ENCODE measurements at regions not wholly inside any gene's neighbourhood (a gene's known extent, or its start where the extent isn't known, plus 50 kb on each side); places are given as distances from the start of the nearest gene placed in this dataset.

DNA sequence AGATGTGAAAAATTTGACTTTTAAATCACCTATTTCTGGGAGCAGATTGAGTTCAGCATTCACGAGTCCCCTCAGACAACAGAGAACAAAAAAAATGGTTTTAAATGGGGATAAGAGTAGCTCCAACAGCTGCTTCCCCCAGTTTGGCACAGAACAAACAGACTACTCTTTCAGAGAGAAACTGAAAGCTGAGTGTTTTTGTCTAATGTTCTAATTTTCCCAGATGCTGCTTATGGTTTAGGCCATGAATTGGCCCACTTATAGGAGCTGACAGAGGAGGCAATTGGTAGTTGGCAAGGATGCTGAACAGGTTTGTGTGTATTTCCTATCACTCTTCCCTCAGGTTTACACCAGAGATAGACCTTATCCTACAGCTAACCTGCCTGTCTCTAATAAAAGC, 1637.4 kb upstream of the PRMT6 start:
- ChIA-PET POLR2A (no interaction called here), CTCF (no interaction called here)
- no peaks in the 10 kb centered on the region for H3K27me3 Mint-ChIP-seq (ENCODE audit: insufficient read depth, unreplicated experiment)
- no TSS peak for BruUV-seq (replicated peaks)
- H3K9me3 Mint-ChIP-seq (ENCODE audit: unreplicated experiment): peaks cover 7% of the 10 kb centered on the region
- no peak overlapping the region for H3K27ac Mint-ChIP-seq (ENCODE audit: low read depth, unreplicated experiment)
- no peak for DNase-seq (ENCODE audit: unreplicated experiment)
- H3K4me1 Mint-ChIP-seq (ENCODE audit: insufficient read depth, unreplicated experiment): no peaks in the 10 kb centered on the region
- TF ChIP-seq, protein P1, sequence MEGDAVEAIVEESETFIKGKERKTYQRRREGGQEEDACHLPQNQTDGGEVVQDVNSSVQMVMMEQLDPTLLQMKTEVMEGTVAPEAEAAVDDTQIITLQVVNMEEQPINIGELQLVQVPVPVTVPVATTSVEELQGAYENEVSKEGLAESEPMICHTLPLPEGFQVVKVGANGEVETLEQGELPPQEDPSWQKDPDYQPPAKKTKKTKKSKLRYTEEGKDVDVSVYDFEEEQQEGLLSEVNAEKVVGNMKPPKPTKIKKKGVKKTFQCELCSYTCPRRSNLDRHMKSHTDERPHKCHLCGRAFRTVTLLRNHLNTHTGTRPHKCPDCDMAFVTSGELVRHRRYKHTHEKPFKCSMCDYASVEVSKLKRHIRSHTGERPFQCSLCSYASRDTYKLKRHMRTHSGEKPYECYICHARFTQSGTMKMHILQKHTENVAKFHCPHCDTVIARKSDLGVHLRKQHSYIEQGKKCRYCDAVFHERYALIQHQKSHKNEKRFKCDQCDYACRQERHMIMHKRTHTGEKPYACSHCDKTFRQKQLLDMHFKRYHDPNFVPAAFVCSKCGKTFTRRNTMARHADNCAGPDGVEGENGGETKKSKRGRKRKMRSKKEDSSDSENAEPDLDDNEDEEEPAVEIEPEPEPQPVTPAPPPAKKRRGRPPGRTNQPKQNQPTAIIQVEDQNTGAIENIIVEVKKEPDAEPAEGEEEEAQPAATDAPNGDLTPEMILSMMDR (IDR thresholded peaks at IDR 0.05; ENCODE audit: unreplicated experiment): no peak
- no peak overlapping the region for H3K4me3 Mint-ChIP-seq (ENCODE audit: unreplicated experiment)
- H3K36me3 Mint-ChIP-seq (ENCODE audit: insufficient read depth, unreplicated experiment): no peaks in the 10 kb centered on the region
- intact Hi-C loops (cut with micrococcal nuclease): no loop called here

DNA sequence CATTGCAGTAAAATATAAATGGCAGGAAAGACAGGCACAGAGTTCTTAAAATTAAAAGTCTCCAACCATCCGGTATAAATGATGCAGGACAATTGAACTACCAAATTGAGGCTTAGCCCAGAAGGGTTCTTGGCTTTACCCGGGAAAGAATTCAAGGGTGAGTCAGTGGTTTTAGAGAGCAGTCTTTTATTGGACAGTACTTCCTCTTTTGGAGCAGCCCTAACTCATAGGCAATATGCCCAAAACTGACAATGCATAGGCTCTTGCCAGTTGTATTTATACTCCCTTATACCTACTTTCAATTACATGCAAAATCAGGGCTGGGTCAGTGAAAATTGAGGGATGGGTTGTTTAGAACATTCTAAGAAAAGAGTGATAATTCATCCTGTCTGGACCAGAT, 1628.9 kb upstream of the PRMT6 start:
- no peaks in the 10 kb centered on the region for H3K36me3 Mint-ChIP-seq (ENCODE audit: insufficient read depth, unreplicated experiment)
- H3K9me3 Mint-ChIP-seq (ENCODE audit: unreplicated experiment): no peaks in the 10 kb centered on the region
- H3K27ac Mint-ChIP-seq (ENCODE audit: low read depth, unreplicated experiment): no peak overlapping the region
- ChIA-PET CTCF (no interaction called here), POLR2A (no interaction called here)
- H3K4me1 Mint-ChIP-seq (ENCODE audit: insufficient read depth, unreplicated experiment): no peaks in the 10 kb centered on the region
- intact Hi-C loops (cut with micrococcal nuclease): no loop called here
- H3K27me3 Mint-ChIP-seq (ENCODE audit: insufficient read depth, unreplicated experiment): no peaks in the 10 kb centered on the region
- DNase-seq (ENCODE audit: unreplicated experiment): peak; percentile 25
- TF ChIP-seq, protein P1 (IDR thresholded peaks at IDR 0.05; ENCODE audit: unreplicated experiment): no peak
- no TSS peak for BruUV-seq (replicated peaks)
- H3K4me3 Mint-ChIP-seq (ENCODE audit: unreplicated experiment): no peak overlapping the region

DNA sequence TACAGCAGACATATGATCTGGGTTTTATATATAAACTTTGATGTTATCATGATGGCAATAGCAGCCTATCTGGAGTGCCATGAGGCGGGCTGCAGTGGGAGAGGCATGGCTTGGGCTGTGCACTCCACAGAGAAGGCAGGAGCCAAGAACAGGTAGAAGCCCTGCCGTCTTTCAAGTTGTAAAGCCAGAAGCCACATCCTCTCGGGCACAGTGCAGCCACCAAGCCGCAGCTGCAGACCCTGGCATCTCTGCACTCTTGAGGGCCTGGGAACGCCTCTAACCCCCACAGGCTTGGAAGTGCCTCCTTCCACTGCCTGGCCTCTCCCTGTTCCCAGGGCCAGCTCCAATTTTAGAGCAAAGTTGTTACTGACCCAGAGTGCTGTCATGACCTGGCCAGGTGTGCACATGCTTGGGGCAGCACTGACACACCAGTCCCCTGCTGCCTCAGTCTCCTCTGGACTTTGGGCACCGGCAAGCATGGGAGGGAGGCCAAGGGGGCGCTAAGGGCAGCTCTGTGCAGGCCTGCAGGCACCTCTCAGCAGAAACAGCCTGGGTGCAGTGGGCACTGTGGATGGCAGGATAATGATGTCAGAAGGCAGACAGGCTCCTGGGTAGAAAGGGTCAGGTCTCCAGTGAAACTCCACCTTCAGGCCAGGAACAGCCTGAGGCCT, 1619.8 kb upstream of the PRMT6 start:
- no peak for DNase-seq (ENCODE audit: unreplicated experiment)
- Mint-ChIP-seq H3K27ac (ENCODE audit: low read depth, unreplicated experiment) (no peak overlapping the region), H3K27me3 (ENCODE audit: insufficient read depth, unreplicated experiment) (no peaks in the 10 kb centered on the region), H3K4me3 (ENCODE audit: unreplicated experiment) (no peak overlapping the region), H3K4me1 (ENCODE audit: insufficient read depth, unreplicated experiment) (no peaks in the 10 kb centered on the region), H3K36me3 (ENCODE audit: insufficient read depth, unreplicated experiment) (no peaks in the 10 kb centered on the region), H3K9me3 (ENCODE audit: unreplicated experiment) (no peaks in the 10 kb centered on the region)
- ChIA-PET POLR2A (no interaction called here), CTCF (no interaction called here)
- no TSS peak for BruUV-seq (replicated peaks)
- intact Hi-C loops (cut with micrococcal nuclease): no loop called here
- TF ChIP-seq, protein P1 (IDR thresholded peaks at IDR 0.05; ENCODE audit: unreplicated experiment): no peak

DNA sequence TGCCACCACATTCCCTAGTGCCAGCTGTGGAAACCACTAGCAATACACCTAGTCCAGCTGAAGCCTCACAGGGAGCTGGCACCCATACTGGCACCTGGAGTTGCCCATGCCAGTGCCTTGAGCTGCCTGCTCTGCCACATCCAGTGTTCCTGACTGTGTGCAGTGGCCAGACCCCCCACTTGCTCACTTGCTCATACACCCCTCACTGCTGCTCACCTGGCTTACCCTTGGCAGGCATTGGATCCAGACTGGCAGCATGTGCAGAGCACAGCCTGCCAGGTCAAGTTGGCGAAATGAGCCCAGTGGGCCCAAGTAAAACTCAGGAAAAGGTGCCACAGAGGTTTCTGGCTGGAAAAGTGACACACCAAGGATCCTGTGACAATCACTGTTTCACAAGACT, 1618.6 kb upstream of the PRMT6 start:
- Mint-ChIP-seq H3K27me3 (ENCODE audit: insufficient read depth, unreplicated experiment) (no peaks in the 10 kb centered on the region), H3K9me3 (ENCODE audit: unreplicated experiment) (no peaks in the 10 kb centered on the region), H3K4me1 (ENCODE audit: insufficient read depth, unreplicated experiment) (no peaks in the 10 kb centered on the region), H3K4me3 (ENCODE audit: unreplicated experiment) (no peak overlapping the region), H3K27ac (ENCODE audit: low read depth, unreplicated experiment) (no peak overlapping the region), H3K36me3 (ENCODE audit: insufficient read depth, unreplicated experiment) (no peaks in the 10 kb centered on the region)
- intact Hi-C loops (cut with micrococcal nuclease): no loop called here
- CTCF ChIA-PET: no interaction called here
- BruUV-seq (replicated peaks): no TSS peak
- TF ChIP-seq, protein P1 (IDR thresholded peaks at IDR 0.05; ENCODE audit: unreplicated experiment): no peak
- no peak for DNase-seq (ENCODE audit: unreplicated experiment)
- POLR2A ChIA-PET: no interaction called here

Data from MCF 10A (cell line).